HepG2 (cell line): ENCODE measurements at regions not wholly inside any gene's neighbourhood (a gene's known extent, or its start where the extent isn't known, plus 50 kb on each side); places are given as distances from the start of the nearest gene placed in this dataset.

ENCODE experiments used
- ATAC-seq: fragments of 200-7000 bp; cut with Tn5 transposase; 3 replicates; pipeline ENCODE4 v1.9.1; 2020; ENCODE audit warnings: mild to moderate bottlenecking, moderate library complexity
- BruUV-seq: library from RNA; stranded (reverse); fragments of 400-500 nt; replicated peaks from 2 replicates; lab custom pipeline; 2021; lab: Mats Ljungman, UMichigan
- CTCF ChIA-PET: fragments of 300-600 bp; formaldehyde crosslinking; extraction: SDS; loops from one replicate; lab custom pipeline; 2021; ENCODE audit warnings: low total read pairs, inconsistent platforms, low intra/inter-chr PET ratio; lab: Yijun Ruan, JAX
- POLR2A ChIA-PET: fragments of 350-600 bp; sonication (Branson Sonifier 250); formaldehyde crosslinking; loops from one replicate; lab custom pipeline; 2020; ENCODE audit warnings: antibody characterized with exemption, inconsistent platforms; lab: Yijun Ruan, JAX
- DNase-seq: peaks from one replicate; pipeline ENCODE4 v3.0.0-alpha.2; 2015; ENCODE audit warnings: low spot score
- FAIRE-seq: peaks from 3 replicates; lab custom pipeline; 2011; peaks lifted over from hg19 to GRCh38; lab: Jason Lieb, UNC
- H2AFZ ChIP-seq: one replicate; pipeline ENCODE4 v1.6.1; 2011; ENCODE audit warnings: low read length, inconsistent platforms
- H3K27ac ChIP-seq: fragments of 300-600 bp; 3 replicates; pipeline ENCODE4 v1.8.0; 2011; ENCODE audit warnings: mixed run types, mild to moderate bottlenecking, mixed read lengths, low read length, inconsistent platforms; ENCODE audit not compliant: insufficient read depth; ENCODE audit errors: extremely low read length
- H3K27me3 ChIP-seq, 2 experiments: fragments of 200-600 bp in 1 of 2; 2 replicates in 1 of 2; 3 replicates in 1 of 2; pipeline versions ENCODE4 v1.6.0 to v1.8.0; 2011; ENCODE audit warnings: low read length in 2 of 2, mild to moderate bottlenecking in 2 of 2, moderate library complexity in 2 of 2, inconsistent platforms in 1 of 2; ENCODE audit not compliant: insufficient read depth in 2 of 2, control insufficient read depth in 1 of 2
- H3K36me3 ChIP-seq, 2 experiments: fragments of 200-600 bp in 1 of 2; replicated peaks in 1 of 2; 2 replicates in 1 of 2; 3 replicates in 1 of 2; pipeline versions ENCODE4 v1.5.1 to v1.8.0; 2011; ENCODE audit warnings: low read length in 2 of 2, inconsistent platforms in 1 of 2; ENCODE audit not compliant: insufficient read depth in 2 of 2, control insufficient read depth in 1 of 2
- H3K4me1 ChIP-seq: 2 replicates; pipeline ENCODE4 v1.5.1; 2012; ENCODE audit warnings: low read length, inconsistent platforms; ENCODE audit not compliant: insufficient read depth
- H3K4me2 ChIP-seq: 2 replicates; pipeline ENCODE4 v1.6.0; 2011; ENCODE audit warnings: low read depth, low read length, inconsistent platforms
- H3K4me3 ChIP-seq, 3 experiments: fragments of 200-600 bp in 1 of 3; sonication (generic), shearing (Covaris generic) in 1 of 3; replicated peaks in 1 of 3; 2 replicates each; pipeline ENCODE4 v1.5.1; 2011 to 2016; ENCODE audit warnings: low read length in 3 of 3, inconsistent platforms in 2 of 3, low read depth in 2 of 3, mild to moderate bottlenecking in 2 of 3, control low read depth in 1 of 3, mixed read lengths in 1 of 3; ENCODE audit not compliant: insufficient read depth in 1 of 3
- H3K79me2 ChIP-seq: one replicate; pipeline ENCODE4 v1.6.1; 2011; ENCODE audit warnings: low read length, inconsistent platforms; ENCODE audit not compliant: insufficient read depth
- H3K9ac ChIP-seq: 2 replicates; pipeline ENCODE4 v1.6.0; 2011; ENCODE audit warnings: mild to moderate bottlenecking, low read depth, low read length, inconsistent platforms; ENCODE audit not compliant: insufficient read depth
- H3K9me3 ChIP-seq: 2 replicates; pipeline ENCODE4 v1.5.1; 2012; ENCODE audit warnings: mild to moderate bottlenecking, low read length
- H4K20me1 ChIP-seq: 2 replicates; pipeline ENCODE4 v1.6.0; 2011; ENCODE audit warnings: inconsistent platforms, mild to moderate bottlenecking, low read length, moderate library complexity; ENCODE audit not compliant: insufficient read depth
- DR1 ChIP-seq: sonication (generic); formaldehyde crosslinking; IDR thresholded peaks from 2 replicates; pipeline ENCODE4 v1.8.0; 2021; ENCODE audit warnings: mild to moderate bottlenecking, missing genetic modification reagents, inconsistent platforms
- KDM3A ChIP-seq: IDR thresholded peaks from 2 replicates; pipeline ENCODE4 v1.6.1; 2018; ENCODE audit warnings: low read depth, missing compliant biosample characterization
- SATB2 ChIP-seq: sonication (generic); formaldehyde crosslinking; IDR thresholded peaks from 2 replicates; pipeline ENCODE4 v1.5.0; 2020; ENCODE audit warnings: missing genetic modification reagents
- TFDP2 ChIP-seq: sonication (generic); formaldehyde crosslinking; IDR thresholded peaks from 2 replicates; pipeline ENCODE4 v1.4.0; 2020; ENCODE audit warnings: missing genetic modification reagents
- U2AF2 ChIP-seq: fragments of 200-400 bp; formaldehyde crosslinking; IDR thresholded peaks from 2 replicates; pipeline ENCODE4 v1.6.1; 2017; ENCODE audit warnings: low read depth, mild to moderate bottlenecking, low read length
- ZBTB26 ChIP-seq: IDR thresholded peaks from 2 replicates; pipeline ENCODE4 v1.6.1; 2016; ENCODE audit warnings: missing compliant biosample characterization, missing genetic modification reagents, borderline replicate concordance
- ZNF138 ChIP-seq: sonication (generic); formaldehyde crosslinking; IDR thresholded peaks from 2 replicates; pipeline ENCODE4 v1.5.0; 2020; ENCODE audit warnings: mild to moderate bottlenecking, low read depth, missing genetic modification reagents
- ZNF569 ChIP-seq: sonication (generic); formaldehyde crosslinking; IDR thresholded peaks from 2 replicates; pipeline ENCODE4 v1.5.0; 2020; ENCODE audit warnings: mild to moderate bottlenecking, missing genetic modification reagents, moderate library complexity, borderline replicate concordance
- WGBS: methylation state at CpG from one replicate; pipeline ENCODE4 v1.1.6; 2017; ENCODE audit warnings: low lambda C conversion rate; 5-methylcytosine and 5-hydroxymethylcytosine counted together
- in situ Hi-C: cut with HindIII; loops from 2 replicates; pipeline ENCODE4 v1.10.0; 2017; ENCODE audit warnings: low pct_unique_long_range_greater_than_20kb; ENCODE audit not compliant: extremely low pct_ligation_motif_present
- intact Hi-C: fragments of 100-400 bp; cut with micrococcal nuclease; formaldehyde crosslinking; loops from one replicate; pipeline ENCODE4 v1.10.0; 2022; ENCODE audit not compliant: unreplicated experiment

GRCh38 chr21:25512095-25513081, 94.9 kb downstream of the MRPL39 start (continued):
- TF ChIP-seq ZNF569 (CRISPR knock-in tag) (no peak), ZNF138 (CRISPR knock-in tag) (no peak), U2AF2 (no peak), KDM3A (no peak)

- intact Hi-C loops, result no loop called here
- no peaks in the 10 kb centered on the region for H3K27me3 ChIP-seq
- TF ChIP-seq ZBTB26 (CRISPR knock-in tag), result no peak
- no peak for TF ChIP-seq TFDP2 (CRISPR knock-in tag)
- TF ChIP-seq SATB2 (CRISPR knock-in tag), result no peak
- TF ChIP-seq DR1, result no peak
- no peak overlapping the region for H3K4me3 ChIP-seq
- DNase-seq (no peak), FAIRE-seq (no peak), ATAC-seq (no peak)
- no peaks in the 10 kb centered on the region for H3K4me1 ChIP-seq
- H4K20me1 ChIP-seq, result no peaks in the 10 kb centered on the region
- H3K36me3 ChIP-seq, result no peaks in the 10 kb centered on the region
- 48% methylated on average over 2 of the region's 2 CpGs for WGBS
- no peak overlapping the region for H3K27ac ChIP-seq
- POLR2A ChIA-PET, result no interaction called here
- H3K9ac ChIP-seq, result no peak overlapping the region
- CTCF ChIA-PET, result no interaction called here
- no TSS peak for BruUV-seq
- H3K79me2 ChIP-seq, result no peaks in the 10 kb centered on the region
- no peak overlapping the region for H3K4me2 ChIP-seq
- no peak overlapping the region for H2AFZ ChIP-seq
- peaks cover 60% of the 10 kb centered on the region for H3K9me3 ChIP-seq
- in situ Hi-C loops, result no loop called here
Measured at GRCh38 chr21:25509862-25510261, 97.4 kb downstream of the MRPL39 start.
